H1 (cell line): ENCODE measurements at regions not wholly inside any gene's neighbourhood (a gene's known extent, or its start where the extent isn't known, plus 50 kb on each side); places are given as distances from the start of the nearest gene placed in this dataset.

Source experiments
- CTCF ChIA-PET: fragments of 300-600 bp; sonication (Branson Sonifier 250); formaldehyde crosslinking; loops from one replicate; lab custom pipeline; 2021; ENCODE audit not compliant: partially characterized antibody; lab: Charles Lee
- POLR2A ChIA-PET: fragments of 300-600 bp; sonication (Branson Sonifier 250); formaldehyde crosslinking; loops from one replicate; lab custom pipeline; 2021; ENCODE audit warnings: inconsistent platforms; ENCODE audit not compliant: partially characterized antibody; lab: Charles Lee
- DNase-seq, 2 experiments: peaks; one replicate each; pipeline versions ENCODE4 v3.0.0 to v3.0.0-alpha.2; 2010 to 2022; ENCODE audit warnings: low spot score in 2 of 2, low read depth in 1 of 2, mixed read lengths in 1 of 2
- FAIRE-seq: peaks from 2 replicates; lab custom pipeline; 2011; peaks lifted over from hg19 to GRCh38; lab: Jason Lieb, UNC
- H2AFZ ChIP-seq: 2 replicates; pipeline ENCODE4 v1.8.1; 2012; ENCODE audit warnings: low read length, inconsistent platforms
- H2AK5ac ChIP-seq: 2 replicates; pipeline ENCODE4 v1.6.1; 2013; ENCODE audit warnings: low read depth, low read length
- H2BK120ac ChIP-seq: replicated peaks from 2 replicates; pipeline ENCODE3; 2013; ENCODE audit warnings: low read depth, low read length, inconsistent platforms
- H2BK12ac ChIP-seq: 2 replicates; pipeline ENCODE4 v1.6.1; 2013; ENCODE audit warnings: low read depth, low read length
- H2BK15ac ChIP-seq: 2 replicates; pipeline ENCODE4 v1.6.1; 2013; ENCODE audit warnings: low read length
- H2BK20ac ChIP-seq: 2 replicates; pipeline ENCODE4 v1.6.1; 2013; ENCODE audit warnings: low read length
- H2BK5ac ChIP-seq: 2 replicates; pipeline ENCODE4 v1.6.1; 2013; ENCODE audit warnings: low read depth, low read length
- H3K14ac ChIP-seq: 2 replicates; pipeline ENCODE4 v1.6.1; 2013; ENCODE audit warnings: inconsistent platforms; ENCODE audit not compliant: insufficient read length
- H3K18ac ChIP-seq: 2 replicates; pipeline ENCODE4 v1.6.1; 2013; ENCODE audit warnings: low read length; ENCODE audit errors: extremely low read depth
- H3K23ac ChIP-seq: 2 replicates; pipeline ENCODE4 v1.6.1; 2013; ENCODE audit warnings: inconsistent platforms; ENCODE audit not compliant: insufficient read length
- H3K23me2 ChIP-seq: 2 replicates; pipeline ENCODE4 v1.6.1; 2013; ENCODE audit warnings: low read depth, low read length
- H3K27ac ChIP-seq: 2 replicates; pipeline ENCODE4 v1.6.1; 2011; ENCODE audit warnings: low read depth, low read length, inconsistent platforms
- H3K27me3 ChIP-seq, 4 experiments: replicated peaks in 1 of 4; 1 replicate in 1 of 4; 2 replicates in 3 of 4; pipeline versions ENCODE4 v1.6.1 to v1.8.1; 2011 to 2013; ENCODE audit warnings: low read length in 3 of 4, mild to moderate bottlenecking in 3 of 4, inconsistent platforms in 2 of 4, mixed read lengths in 2 of 4, moderate library complexity in 1 of 4; ENCODE audit not compliant: control insufficient read depth in 3 of 4, insufficient read depth in 3 of 4; ENCODE audit errors: extremely low read depth in 1 of 4
- H3K36me3 ChIP-seq, 4 experiments: 2 replicates each; pipeline versions ENCODE4 v1.6.1 to v1.8.1; 2011 to 2013; ENCODE audit warnings: mild to moderate bottlenecking in 4 of 4, low read length in 3 of 4, moderate library complexity in 2 of 4, control low read depth in 1 of 4, inconsistent platforms in 1 of 4; ENCODE audit not compliant: insufficient read depth in 4 of 4, control insufficient read depth in 2 of 4
- H3K4ac ChIP-seq: replicated peaks from 2 replicates; pipeline ENCODE3; 2013; ENCODE audit warnings: low read length, low read depth, mixed read lengths, inconsistent platforms; ENCODE audit not compliant: insufficient read length
- H3K4me1 ChIP-seq, 4 experiments: replicated peaks in 1 of 4; 1 replicate in 1 of 4; 2 replicates in 3 of 4; pipeline versions ENCODE4 v1.6.1 to v1.8.1; 2011 to 2013; ENCODE audit warnings: low read length in 3 of 4, inconsistent platforms in 2 of 4, mixed read lengths in 1 of 4; ENCODE audit not compliant: insufficient read depth in 4 of 4, control insufficient read depth in 3 of 4
- H3K4me2 ChIP-seq, 2 experiments: 2 replicates each; pipeline versions ENCODE4 v1.6.1 to v1.8.1; 2011 to 2013; ENCODE audit warnings: low read depth in 2 of 2, low read length in 2 of 2, control low read depth in 1 of 2, inconsistent platforms in 1 of 2, mild to moderate bottlenecking in 1 of 2; ENCODE audit not compliant: insufficient read depth in 1 of 2
- H3K4me3 ChIP-seq, 4 experiments: fragments of 200-600, 300-600 bp in 1 of 4; sonication (generic), shearing (Covaris generic), sonication (Bioruptor Twin) in 1 of 4; 2 replicates each; pipeline versions ENCODE4 v1.5.1 to v1.8.1; 2011 to 2016; ENCODE audit warnings: low read length in 4 of 4, low read depth in 3 of 4, control low read depth in 2 of 4, inconsistent platforms in 2 of 4, mild to moderate bottlenecking in 2 of 4, mixed read lengths in 1 of 4, moderate library complexity in 1 of 4; ENCODE audit not compliant: insufficient read depth in 2 of 4; ENCODE audit errors: extremely low read depth in 1 of 4
- H3K56ac ChIP-seq: replicated peaks from 2 replicates; pipeline ENCODE3; 2013; ENCODE audit warnings: low read depth, mild to moderate bottlenecking, mixed read lengths, low read length, inconsistent platforms; ENCODE audit not compliant: insufficient read length
- H3K79me1 ChIP-seq: 2 replicates; pipeline ENCODE4 v1.6.1; 2013; ENCODE audit warnings: low read depth, low read length, control low read depth
- H3K79me2 ChIP-seq, 2 experiments: 2 replicates each; pipeline versions ENCODE4 v1.6.1 to v1.8.1; 2012 to 2013; ENCODE audit warnings: low read length in 2 of 2, mild to moderate bottlenecking in 2 of 2, inconsistent platforms in 1 of 2; ENCODE audit not compliant: insufficient read depth in 2 of 2, control insufficient read depth in 1 of 2
- H3K9ac ChIP-seq, 4 experiments: replicated peaks in 1 of 4; 1 replicate in 1 of 4; 2 replicates in 3 of 4; pipeline versions ENCODE4 v1.6.1 to v1.8.1; 2011 to 2013; ENCODE audit warnings: low read depth in 3 of 4, low read length in 3 of 4, control low read depth in 2 of 4, mild to moderate bottlenecking in 2 of 4, moderate library complexity in 2 of 4, inconsistent platforms in 1 of 4; ENCODE audit errors: extremely low read depth in 1 of 4
- H3K9me3 ChIP-seq, 2 experiments: 2 replicates each; pipeline versions ENCODE4 v1.6.1 to v1.8.1; 2012 to 2013; ENCODE audit warnings: mild to moderate bottlenecking in 2 of 2, moderate library complexity in 2 of 2, control low read depth in 1 of 2, inconsistent platforms in 1 of 2, low read depth in 1 of 2, low read length in 1 of 2, mixed read lengths in 1 of 2; ENCODE audit not compliant: insufficient read depth in 2 of 2
- H4K20me1 ChIP-seq, 2 experiments: replicated peaks in 1 of 2; 2 replicates each; pipeline versions ENCODE3 to v1.8.1; 2011 to 2013; ENCODE audit warnings: inconsistent platforms in 2 of 2, low read length in 2 of 2, mild to moderate bottlenecking in 1 of 2; ENCODE audit not compliant: insufficient read depth in 2 of 2, control insufficient read depth in 1 of 2
- H4K5ac ChIP-seq: 2 replicates; pipeline ENCODE4 v1.6.1; 2013; ENCODE audit warnings: low read length, low read depth, mixed read lengths, inconsistent platforms; ENCODE audit not compliant: insufficient read length
- H4K8ac ChIP-seq: 2 replicates; pipeline ENCODE4 v1.8.0; 2013; ENCODE audit warnings: mild to moderate bottlenecking, moderate library complexity, low read length, inconsistent platforms; ENCODE audit not compliant: insufficient read depth; ENCODE audit errors: extremely low read depth
- H4K91ac ChIP-seq: replicated peaks from 2 replicates; pipeline ENCODE3; 2013; ENCODE audit warnings: low read length, mixed read lengths, inconsistent platforms; ENCODE audit not compliant: insufficient read length
- GABPA ChIP-seq: IDR thresholded peaks from 2 replicates; pipeline ENCODE4 v1.6.1; 2011; ENCODE audit warnings: mild to moderate bottlenecking, low read length, moderate library complexity, borderline replicate concordance; ENCODE audit not compliant: insufficient read depth
- WGBS, 2 experiments: shearing (Covaris generic) in 1 of 2; methylation state at CpG; one replicate each; pipeline versions ENCODE4 v1.1.6 to v1.1.7; 2013 to 2015; ENCODE audit warnings: low lambda C conversion rate in 2 of 2, mixed read lengths in 2 of 2, inconsistent platforms in 1 of 2, low coverage in 1 of 2, missing lambda C conversion rate in 1 of 2; ENCODE audit not compliant: insufficient replicate concordance in 2 of 2, insufficient coverage in 1 of 2, insufficient read length in 1 of 2; ENCODE audit errors: extremely low coverage in 1 of 2, missing lambda C conversion rate in 1 of 2; 5-methylcytosine and 5-hydroxymethylcytosine counted together

- no peak for DNase-seq
- Histone ChIP-seq H3K18ac (no peak overlapping the region), H3K27ac (no peak overlapping the region), H3K4me1 (no peaks in the 10 kb centered on the region), H4K8ac (no peak overlapping the region), H2AK5ac (no peak overlapping the region), H3K56ac (no peak overlapping the region), H3K4me2 (no peak overlapping the region), H4K5ac (no peak overlapping the region), H3K27me3 (no peaks in the 10 kb centered on the region), H3K4ac (no peak overlapping the region), H3K14ac (no peak overlapping the region), H3K9me3 (no peaks in the 10 kb centered on the region; a peak in 1 of 4 replicates), H4K20me1 (no peaks in the 10 kb centered on the region), H3K23me2 (no peaks in the 10 kb centered on the region), H3K36me3 (no peaks in the 10 kb centered on the region), H3K79me1 (no peaks in the 10 kb centered on the region), H4K91ac (no peak overlapping the region), H2BK20ac (no peak overlapping the region), H2BK15ac (no peak overlapping the region), H2BK5ac (no peak overlapping the region), H3K4me3 (no peak overlapping the region), H3K23ac (no peak overlapping the region), H3K9ac (no peak overlapping the region), H2BK12ac (no peak overlapping the region), H2BK120ac (no peak overlapping the region), H2AFZ (no peak overlapping the region), H3K79me2 (no peaks in the 10 kb centered on the region)
- FAIRE-seq: no peak
- ChIA-PET CTCF (interaction anchor here (0.6 to 2.4 kb wide), 3 partner anchors 8 to 999 kb away, joined by 3 to 9 read pairs (median 4); no protein-coding TSS in a partner anchor), POLR2A (no interaction called here)
- TF ChIP-seq GABPA: no peak
- 100% methylated on average over 1 of the region's 1 CpG; no CpG with 5 or more reads in 1 of the 2 experiments for WGBS, 2 experiments
Measured at GRCh38 chr13:80121038-80121437, 219.9 kb downstream of the SPRY2 start.
